ENCODE measurements at regions not wholly inside any gene's neighbourhood (a gene's known extent, or its start where the extent isn't known, plus 50 kb on each side); places are given as distances from the start of the nearest gene placed in this dataset.

GRCh38 chr15:60119101-60119500 is 115.0 kb downstream of the FOXB1 start:
- Mint-ChIP-seq H3K27me3 (no peaks in the 10 kb centered on the region), H3K36me3 (no peaks in the 10 kb centered on the region), H3K27ac (no peak overlapping the region), H3K4me1 (peaks cover 5 to 9% (median 8%) of the 10 kb centered on the region in 3 donors), H3K9me3 (no peaks in the 10 kb centered on the region), H3K4me3 (no peak overlapping the region)
- 91% methylated on average over 2 of the region's 4 CpGs for WGBS (ENCODE audit: insufficient coverage)
- DNase-seq = no peak
- ATAC-seq (replicated peaks in 1 of 4) = no peak
- POLR2A ChIA-PET = no interaction called here
- Histone ChIP-seq H3K4me3 (ENCODE audit: control insufficient read depth in 1 of 2, extremely low read depth in 1 of 2, low read length in 1 of 2) (no peak overlapping the region), H3K36me3 (ENCODE audit: control insufficient read depth in 2 of 2, extremely low read depth in 1 of 2, insufficient read depth in 1 of 2, low read length in 1 of 2) (no peaks in the 10 kb centered on the region), H3K9me3 (no peaks in the 10 kb centered on the region), H3K27me3 (replicated peaks in 1 of 2; ENCODE audit: control insufficient read depth in 2 of 2, extremely low read depth in 1 of 2, insufficient read depth in 2 of 2, low read length in 1 of 2) (peaks cover 0 to 2% of the 10 kb centered on the region in 2 experiments), H3K4me1 (ENCODE audit: control insufficient read depth in 1 of 2, extremely low read depth in 1 of 2, insufficient read depth in 2 of 2, low read length in 2 of 2) (no peaks in the 10 kb centered on the region), H3K27ac (ENCODE audit: low read length) (no peak overlapping the region)
- CTCF ChIA-PET = no interaction called here

GRCh38 chr15:60120100-60120499 is 116.0 kb downstream of the FOXB1 start:
- DNase-seq = no peak
- Histone ChIP-seq H3K36me3 (ENCODE audit: control insufficient read depth in 2 of 2, extremely low read depth in 1 of 2, insufficient read depth in 1 of 2, low read length in 1 of 2) (no peaks in the 10 kb centered on the region), H3K4me3 (ENCODE audit: control insufficient read depth in 1 of 2, extremely low read depth in 1 of 2, low read length in 1 of 2) (no peak overlapping the region), H3K27me3 (replicated peaks in 1 of 2; ENCODE audit: control insufficient read depth in 2 of 2, extremely low read depth in 1 of 2, insufficient read depth in 2 of 2, low read length in 1 of 2) (peaks cover 0 to 2% of the 10 kb centered on the region in 2 experiments), H3K4me1 (ENCODE audit: control insufficient read depth in 1 of 2, extremely low read depth in 1 of 2, insufficient read depth in 2 of 2, low read length in 2 of 2) (peaks cover 0 to 2% of the 10 kb centered on the region in 2 experiments), H3K27ac (ENCODE audit: low read length) (no peak overlapping the region), H3K9me3 (no peaks in the 10 kb centered on the region)
- POLR2A ChIA-PET = interaction anchor here in 1 of 2 donors (0.6 kb wide), 1 partner anchor 21 kb away, joined by 4 read pairs; no protein-coding TSS in a partner anchor
- CTCF ChIA-PET = no interaction called here
- Mint-ChIP-seq H3K27me3 (no peaks in the 10 kb centered on the region), H3K4me1 (peaks cover 14 to 19% (median 15%) of the 10 kb centered on the region in 3 donors), H3K27ac (no peak overlapping the region), H3K36me3 (no peaks in the 10 kb centered on the region), H3K4me3 (no peak overlapping the region), H3K9me3 (no peaks in the 10 kb centered on the region)
- no peak for ATAC-seq (replicated peaks in 1 of 4)
- 17% methylated on average over 1 of the region's 2 CpGs for WGBS (ENCODE audit: insufficient coverage)

- ChIA-PET POLR2A (no interaction called here), CTCF (interaction anchor here in 1 of 2 donors (0.5 kb wide), 1 partner anchor 430 kb away, joined by 3 read pairs; no protein-coding TSS in a partner anchor)
- no peak for ATAC-seq (replicated peaks in 1 of 4)
- no peaks in the 10 kb centered on the region for H3K9me3 ChIP-seq
- no peaks in the 10 kb centered on the region for H3K36me3 ChIP-seq (ENCODE audit: control insufficient read depth in 2 of 2, extremely low read depth in 1 of 2, insufficient read depth in 1 of 2, low read length in 1 of 2)
- H3K27ac Mint-ChIP-seq = peak overlapping the region in 1 of 2 donors; percentile 16
- no peak overlapping the region for H3K27ac ChIP-seq (ENCODE audit: low read length)
- no peaks in the 10 kb centered on the region for H3K36me3 Mint-ChIP-seq
- peaks cover 17 to 30% (median 29%) of the 10 kb centered on the region in 3 donors for H3K4me1 Mint-ChIP-seq
- WGBS (ENCODE audit: insufficient coverage) = 64% methylated on average over 4 of the region's 4 CpGs
- H3K27me3 Mint-ChIP-seq = no peaks in the 10 kb centered on the region
- H3K4me3 Mint-ChIP-seq = no peak overlapping the region
- H3K4me1 ChIP-seq (ENCODE audit: control insufficient read depth in 1 of 2, extremely low read depth in 1 of 2, insufficient read depth in 2 of 2, low read length in 2 of 2) = peaks cover 0 to 4% of the 10 kb centered on the region in 2 experiments
- DNase-seq = no peak
- no peak overlapping the region for H3K4me3 ChIP-seq (ENCODE audit: control insufficient read depth in 1 of 2, extremely low read depth in 1 of 2, low read length in 1 of 2)
- H3K27me3 ChIP-seq (replicated peaks in 1 of 2; ENCODE audit: control insufficient read depth in 2 of 2, extremely low read depth in 1 of 2, insufficient read depth in 2 of 2, low read length in 1 of 2) = no peaks in the 10 kb centered on the region
- no peaks in the 10 kb centered on the region for H3K9me3 Mint-ChIP-seq
Measured at GRCh38 chr15:60121845-60122244, 117.7 kb downstream of the FOXB1 start.

- CTCF ChIA-PET = no interaction called here
- WGBS (ENCODE audit: insufficient coverage) = 80% methylated on average over 2 of the region's 3 CpGs
Measured at GRCh38 chr15:60122691-60123090, 118.6 kb downstream of the FOXB1 start.

GRCh38 chr15:60124460-60125070 is 120.5 kb downstream of the FOXB1 start:
- Histone ChIP-seq H3K4me1 (ENCODE audit: control insufficient read depth in 1 of 2, extremely low read depth in 1 of 2, insufficient read depth in 2 of 2, low read length in 2 of 2) (peaks cover 9 to 12% of the 10 kb centered on the region in 2 experiments), H3K9me3 (no peaks in the 10 kb centered on the region), H3K36me3 (ENCODE audit: control insufficient read depth in 2 of 2, extremely low read depth in 1 of 2, insufficient read depth in 1 of 2, low read length in 1 of 2) (no peaks in the 10 kb centered on the region), H3K27ac (ENCODE audit: low read length) (no peak overlapping the region), H3K4me3 (ENCODE audit: control insufficient read depth in 1 of 2, extremely low read depth in 1 of 2, low read length in 1 of 2) (no peak overlapping the region), H3K27me3 (replicated peaks in 1 of 2; ENCODE audit: control insufficient read depth in 2 of 2, extremely low read depth in 1 of 2, insufficient read depth in 2 of 2, low read length in 1 of 2) (no peaks in the 10 kb centered on the region)
- H3K27me3 Mint-ChIP-seq = no peaks in the 10 kb centered on the region
- peak overlapping the region in 1 of 2 donors; percentile 36 for H3K27ac Mint-ChIP-seq
- H3K4me1 Mint-ChIP-seq = peaks cover 38 to 51% (median 49%) of the 10 kb centered on the region in 3 donors
- no peaks in the 10 kb centered on the region for H3K36me3 Mint-ChIP-seq
- H3K4me3 Mint-ChIP-seq = no peak overlapping the region
- POLR2A ChIA-PET = no interaction called here
- no CpG with 5 or more reads among the region's 6 CpGs for WGBS (ENCODE audit: insufficient coverage)
- ATAC-seq (replicated peaks in 1 of 4) (no peak), DNase-seq (no peak)
- no peaks in the 10 kb centered on the region for H3K9me3 Mint-ChIP-seq
- CTCF ChIA-PET = no interaction called here

More at GRCh38 chr15:60122691-60123090, 118.6 kb downstream of the FOXB1 start:
- POLR2A ChIA-PET = no interaction called here
- ATAC-seq (replicated peaks in 1 of 4) (no peak), DNase-seq (no peak)
- no peaks in the 10 kb centered on the region for H3K9me3 ChIP-seq
- no peaks in the 10 kb centered on the region for H3K9me3 Mint-ChIP-seq
- no peaks in the 10 kb centered on the region for H3K27me3 ChIP-seq (replicated peaks in 1 of 2; ENCODE audit: control insufficient read depth in 2 of 2, extremely low read depth in 1 of 2, insufficient read depth in 2 of 2, low read length in 1 of 2)
- no peaks in the 10 kb centered on the region for H3K27me3 Mint-ChIP-seq
- no peak overlapping the region for H3K27ac ChIP-seq (ENCODE audit: low read length)
- no peaks in the 10 kb centered on the region for H3K36me3 ChIP-seq (ENCODE audit: control insufficient read depth in 2 of 2, extremely low read depth in 1 of 2, insufficient read depth in 1 of 2, low read length in 1 of 2)
- H3K4me3 ChIP-seq (ENCODE audit: control insufficient read depth in 1 of 2, extremely low read depth in 1 of 2, low read length in 1 of 2) = no peak overlapping the region
- H3K4me1 ChIP-seq (ENCODE audit: control insufficient read depth in 1 of 2, extremely low read depth in 1 of 2, insufficient read depth in 2 of 2, low read length in 2 of 2) = peaks cover 5 to 6% of the 10 kb centered on the region in 2 experiments
- H3K36me3 Mint-ChIP-seq = no peaks in the 10 kb centered on the region
- H3K4me1 Mint-ChIP-seq = peaks cover 25 to 38% (median 37%) of the 10 kb centered on the region in 3 donors
- H3K4me3 Mint-ChIP-seq = no peak overlapping the region
- H3K27ac Mint-ChIP-seq = no peak overlapping the region

GRCh38 chr15:60125334-60125733 is 121.2 kb downstream of the FOXB1 start:
- ChIA-PET CTCF (interaction anchor here in 1 of 2 donors (1.1 kb wide), 1 partner anchor 209 kb away, joined by 5 read pairs; no protein-coding TSS in a partner anchor), POLR2A (no interaction called here)
- DNase-seq (no peak), ATAC-seq (replicated peaks in 1 of 4) (no peak)
- Mint-ChIP-seq H3K9me3 (no peaks in the 10 kb centered on the region), H3K4me1 (peaks cover 32 to 48% (median 44%) of the 10 kb centered on the region in 3 donors), H3K27ac (peak overlapping the region; percentile 9 to 50), H3K4me3 (peak overlapping the region in 1 of 3 donors; percentile 44), H3K27me3 (no peaks in the 10 kb centered on the region), H3K36me3 (no peaks in the 10 kb centered on the region)
- no peaks in the 10 kb centered on the region for H3K27me3 ChIP-seq (replicated peaks in 1 of 2; ENCODE audit: control insufficient read depth in 2 of 2, extremely low read depth in 1 of 2, insufficient read depth in 2 of 2, low read length in 1 of 2)
- H3K27ac ChIP-seq (ENCODE audit: low read length) = no peak overlapping the region
- H3K36me3 ChIP-seq (ENCODE audit: control insufficient read depth in 2 of 2, extremely low read depth in 1 of 2, insufficient read depth in 1 of 2, low read length in 1 of 2) = no peaks in the 10 kb centered on the region
- WGBS (ENCODE audit: insufficient coverage) = 100% methylated on average over 1 of the region's 7 CpGs
- H3K4me3 ChIP-seq (ENCODE audit: control insufficient read depth in 1 of 2, extremely low read depth in 1 of 2, low read length in 1 of 2) = no peak overlapping the region
- peaks cover 9 to 12% of the 10 kb centered on the region in 2 experiments for H3K4me1 ChIP-seq (ENCODE audit: control insufficient read depth in 1 of 2, extremely low read depth in 1 of 2, insufficient read depth in 2 of 2, low read length in 2 of 2)
- no peaks in the 10 kb centered on the region for H3K9me3 ChIP-seq
